Coronary artery (tissue), 2 donors: ENCODE measurements at regions not wholly inside any gene's neighbourhood (a gene's known extent, or its start where the extent isn't known, plus 50 kb on each side); places are given as distances from the start of the nearest gene placed in this dataset.

ENCODE experiments used
- DNase-seq: peaks from one replicate; pipeline ENCODE4 v3.0.0-alpha.2; 2017; ENCODE audit warnings: low spot score
- H3K27ac ChIP-seq, 2 donors: fragments of 200-600 bp; sonication (generic); one replicate each; pipeline ENCODE4 v1.5.1; 2016 to 2019
- H3K4me3 ChIP-seq: fragments of 200-600 bp; sonication (generic); 2 replicates; pipeline ENCODE4 v1.5.1; 2016; ENCODE audit warnings: mild to moderate bottlenecking, moderate library complexity
- CTCF ChIP-seq: fragments of 200-600 bp; sonication (generic); IDR thresholded peaks from one replicate; pipeline ENCODE4 v1.5.1; 2019; ENCODE audit warnings: antibody characterized with exemption

GRCh38 chr10:31149835-31150512 is 118.3 kb upstream of the ZNF438 start:
- DNase-seq = no peak
- no peak overlapping the region for H3K4me3 ChIP-seq
- TF ChIP-seq CTCF = no peak
- no peak overlapping the region for H3K27ac ChIP-seq

- Histone ChIP-seq H3K27ac (no peak overlapping the region), H3K4me3 (no peak overlapping the region)
- TF ChIP-seq CTCF = no peak
- no peak for DNase-seq
Observed at GRCh38 chr10:31151301-31151700, 119.6 kb upstream of the ZNF438 start.

GRCh38 chr10:31152421-31153135 is 120.9 kb upstream of the ZNF438 start:
- TF ChIP-seq CTCF = no peak

GRCh38 chr10:31153161-31153560 is 121.5 kb upstream of the ZNF438 start:
- DNase-seq = no peak
- TF ChIP-seq CTCF = no peak
- H3K4me3 ChIP-seq = no peak overlapping the region
- peak overlapping the region in 1 of 2 donors; percentile 16 for H3K27ac ChIP-seq

More at GRCh38 chr10:31152421-31153135, 120.9 kb upstream of the ZNF438 start:
- H3K27ac ChIP-seq = peak overlapping the region in 1 of 2 donors; percentile 20
- no peak overlapping the region for H3K4me3 ChIP-seq
- DNase-seq = no peak

- no peak overlapping the region for H3K4me3 ChIP-seq
- DNase-seq = no peak
- TF ChIP-seq CTCF = no peak
- peak overlapping the region in 1 of 2 donors; percentile 16 for H3K27ac ChIP-seq
Observed at GRCh38 chr10:31153692-31154091, 122.0 kb upstream of the ZNF438 start.

GRCh38 chr10:31154996-31155395 is 123.3 kb upstream of the ZNF438 start:
- Histone ChIP-seq H3K4me3 (no peak overlapping the region), H3K27ac (no peak overlapping the region)
- DNase-seq = no peak
- TF ChIP-seq CTCF = no peak
